ENCODE measurements at regions not wholly inside any gene's neighbourhood (a gene's known extent, or its start where the extent isn't known, plus 50 kb on each side); places are given as distances from the start of the nearest gene placed in this dataset.
"Not testable (repeated sequence)": the region's sequence is repeated elsewhere in the genome, so short reads cannot be mapped to it uniquely, and the experiment has no call there.

- DNase-seq, result no peak
Observed at GRCh38 chr6:74256781-74257180, 560.8 kb downstream of the CD109 start.

GRCh38 chr6:74256381-74256780 is 560.4 kb downstream of the CD109 start:
- no peak for DNase-seq

- not testable (repeated sequence) for DNase-seq
Observed at GRCh38 chr6:74255007-74255406, 559.0 kb downstream of the CD109 start.

DNA sequence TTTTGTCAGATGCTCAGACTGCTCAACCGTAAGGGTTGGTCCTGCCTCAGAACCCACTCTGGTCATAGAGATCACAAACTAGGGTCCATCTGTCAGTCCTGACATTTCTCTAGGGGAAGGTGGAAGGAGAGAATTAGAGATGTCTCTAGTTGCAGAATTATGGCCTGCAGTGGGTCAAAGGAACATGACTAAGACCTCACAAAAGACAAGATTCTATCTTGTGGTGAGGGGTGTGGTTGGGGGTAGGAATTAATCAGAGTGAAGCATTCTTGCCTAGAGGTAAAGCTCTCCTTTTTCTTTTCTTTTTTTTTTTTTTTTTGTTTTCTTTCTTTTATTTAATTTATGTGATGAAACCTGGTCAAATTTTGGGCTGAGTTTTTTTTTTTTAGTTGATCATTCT is 558.1 kb downstream of the CD109 start:
- DNase-seq, result not testable (repeated sequence)

DNA sequence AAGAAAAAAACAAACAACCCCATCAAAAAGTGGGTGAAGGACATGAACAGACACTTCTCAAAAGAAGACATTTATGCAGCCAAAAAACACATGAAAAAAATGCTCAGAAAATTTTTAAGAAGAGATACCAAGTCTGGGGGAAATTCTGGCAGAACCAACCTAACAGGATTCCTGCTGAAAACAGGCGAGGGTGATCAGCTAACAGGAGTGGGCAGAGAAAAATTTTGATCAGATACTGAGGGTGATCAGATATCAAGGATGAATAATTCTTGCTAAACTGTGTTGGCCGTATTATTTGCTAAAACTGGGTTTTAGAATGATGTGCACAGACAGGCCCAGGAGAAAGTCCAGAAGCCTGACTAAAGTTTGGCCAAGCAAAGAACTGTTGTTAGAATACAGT is 557.3 kb downstream of the CD109 start:
- DNase-seq, result no peak

GRCh38 chr6:74250161-74250818 is 554.3 kb downstream of the CD109 start:
- no peak for DNase-seq

DNA sequence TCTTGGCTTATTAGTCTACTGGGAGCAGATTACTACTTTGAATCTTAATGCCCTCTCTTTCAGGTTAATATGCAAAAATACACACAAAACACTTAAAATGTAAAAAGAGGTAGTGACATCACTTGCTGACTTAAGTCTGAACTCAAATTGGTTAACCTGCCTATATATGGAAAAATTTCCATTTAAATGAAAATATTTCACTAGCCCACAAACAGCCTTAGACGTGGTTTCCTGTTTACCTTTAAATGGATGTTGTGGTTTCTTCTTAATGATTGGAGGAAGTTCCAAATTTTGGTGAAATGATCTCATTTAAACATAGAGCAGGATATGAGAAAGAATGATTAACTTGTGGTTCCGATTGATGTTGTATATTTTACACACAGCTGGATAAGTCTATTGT is 553.7 kb downstream of the CD109 start:
- no peak for DNase-seq

DNA sequence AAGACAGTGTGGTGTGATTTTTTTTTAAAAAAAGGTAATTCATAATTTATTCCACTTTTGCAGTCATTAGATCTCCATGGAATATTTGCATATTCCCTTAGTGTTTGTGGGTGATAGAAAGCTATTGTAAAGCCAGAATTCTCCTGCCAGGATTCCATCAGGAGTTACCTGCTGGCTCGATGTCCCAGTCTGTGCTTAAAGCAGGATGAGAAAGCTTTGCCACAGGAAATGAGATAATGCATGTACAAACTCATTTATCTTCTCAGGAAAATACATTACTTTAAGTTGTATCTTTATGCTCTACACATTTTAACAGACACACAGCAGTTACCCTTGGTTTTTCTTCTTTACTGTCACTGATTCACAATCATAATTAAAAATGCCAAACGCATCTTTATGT is 553.0 kb downstream of the CD109 start:
- DNase-seq, result no peak

DNA sequence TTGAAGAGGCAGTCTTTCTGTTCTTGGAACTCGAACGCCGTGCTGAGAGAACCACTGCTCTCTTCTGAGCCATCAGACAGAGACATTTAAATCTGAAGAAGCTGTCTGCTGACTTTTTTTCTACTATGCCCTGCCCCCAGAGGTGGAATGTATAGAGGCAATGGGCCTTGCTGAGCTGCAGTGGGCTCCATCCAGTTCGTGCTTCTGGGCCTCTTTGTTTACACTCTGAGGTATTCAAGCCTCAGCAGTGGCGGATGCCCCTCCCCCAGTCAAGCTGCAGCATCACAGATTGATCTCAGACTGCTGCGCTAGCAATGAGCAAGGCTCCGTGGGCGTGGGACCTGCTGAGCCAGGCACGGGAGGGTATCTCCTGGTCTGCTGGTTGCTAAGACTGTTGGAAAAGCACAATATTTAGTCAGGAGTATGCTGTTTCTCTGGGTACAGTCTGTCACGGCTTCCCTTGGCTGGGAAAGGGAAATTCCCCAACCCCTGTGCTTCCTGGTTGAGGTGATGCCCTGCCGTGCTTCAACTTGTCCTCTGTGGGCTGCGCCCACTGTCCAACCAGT is 526.8 kb downstream of the CD109 start:
- no peak for DNase-seq

DNA sequence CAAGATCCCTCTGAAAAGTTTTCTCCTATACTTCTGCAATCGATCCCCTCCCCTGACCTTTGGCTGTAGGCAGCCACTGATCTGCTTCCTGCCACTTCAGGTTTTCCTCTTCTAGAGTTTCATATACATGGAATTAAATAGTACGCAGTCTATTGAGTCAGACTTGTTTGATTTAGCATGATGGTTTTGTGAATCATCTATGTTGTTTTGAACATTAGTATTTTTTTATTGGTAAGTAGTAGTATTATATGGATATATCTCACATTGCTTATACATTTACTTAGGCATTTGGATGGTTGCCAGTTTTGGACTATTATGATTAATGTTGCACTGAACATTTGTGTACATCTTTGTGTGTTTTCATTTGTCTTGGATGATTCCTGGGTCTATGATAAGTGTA is 518.0 kb downstream of the CD109 start:
- DNase-seq, result no peak

- no peak for DNase-seq
Observed at GRCh38 chr6:74208239-74208638, 512.2 kb downstream of the CD109 start.

DNA sequence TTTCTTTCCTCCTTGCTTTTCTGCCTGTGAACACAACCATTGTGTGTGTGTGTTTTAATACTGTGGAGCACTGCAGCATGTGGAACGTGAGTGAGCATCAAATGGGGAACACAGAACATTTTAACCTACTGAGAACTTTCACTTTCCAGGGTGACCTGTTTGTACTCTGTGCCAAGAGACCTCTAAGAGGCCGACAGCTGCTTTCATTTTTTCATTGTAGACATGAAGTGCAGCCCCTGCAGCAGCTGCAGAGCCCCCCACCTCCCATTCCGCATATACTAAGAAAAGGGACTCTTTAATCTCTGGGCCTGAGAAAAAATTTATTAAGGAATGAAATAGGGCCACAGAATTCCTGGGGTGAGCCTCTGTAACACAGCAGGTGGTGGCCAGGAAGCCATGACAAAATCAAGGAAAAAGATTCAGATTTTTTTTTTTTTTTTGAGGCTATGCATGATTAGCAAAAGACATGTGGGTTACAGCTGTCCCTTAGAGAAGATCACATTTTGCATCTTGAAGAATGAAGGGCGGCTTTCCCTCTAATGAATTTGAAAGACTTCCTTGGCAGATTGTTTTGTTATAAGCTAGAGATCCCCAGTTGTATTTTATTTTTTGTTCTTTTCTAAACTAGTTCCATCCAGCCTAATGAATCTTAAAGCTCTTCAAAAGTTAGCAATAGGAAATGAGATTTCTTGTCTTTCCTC is 503.4 kb downstream of the CD109 start:
- DNase-seq, result no peak

DNA sequence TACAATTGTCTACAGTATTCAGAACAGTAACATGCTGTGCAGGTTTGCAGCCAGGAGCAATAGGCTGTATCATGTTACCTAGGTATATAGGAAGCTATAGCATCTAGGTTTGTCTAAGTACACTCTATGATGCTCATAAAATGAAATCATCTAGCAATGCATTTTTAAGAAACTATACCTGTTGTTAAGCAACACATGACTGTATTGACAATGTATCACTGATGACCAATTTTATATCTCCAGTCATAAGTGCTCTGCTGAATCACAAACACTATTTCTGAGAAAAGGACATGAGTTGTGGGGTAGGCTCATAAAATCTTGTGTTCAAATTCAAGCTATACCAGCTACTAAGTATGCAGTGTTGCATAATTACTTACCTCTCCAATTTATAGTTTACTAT is 501.3 kb downstream of the CD109 start:
- DNase-seq, result no peak

DNA sequence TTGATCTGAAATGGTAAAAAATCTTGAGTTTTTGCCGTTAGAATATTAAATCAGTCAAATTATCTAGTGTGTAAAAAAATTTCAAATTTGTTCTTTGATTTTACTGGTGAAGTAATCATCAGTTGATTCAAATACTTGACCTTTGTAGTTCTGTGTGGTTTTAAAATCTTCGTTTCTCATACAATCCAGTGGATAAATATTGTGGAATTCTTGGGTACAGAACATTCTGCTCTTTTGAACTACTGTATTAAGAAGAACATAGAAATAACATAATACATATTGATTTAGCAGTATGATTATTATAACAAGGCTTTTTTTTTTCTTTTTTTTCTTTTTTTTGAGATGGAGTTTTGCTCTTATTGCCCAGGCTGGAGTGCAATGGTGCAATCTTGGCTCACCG is 491.8 kb downstream of the CD109 start:
- DNase-seq, result no peak

DNA sequence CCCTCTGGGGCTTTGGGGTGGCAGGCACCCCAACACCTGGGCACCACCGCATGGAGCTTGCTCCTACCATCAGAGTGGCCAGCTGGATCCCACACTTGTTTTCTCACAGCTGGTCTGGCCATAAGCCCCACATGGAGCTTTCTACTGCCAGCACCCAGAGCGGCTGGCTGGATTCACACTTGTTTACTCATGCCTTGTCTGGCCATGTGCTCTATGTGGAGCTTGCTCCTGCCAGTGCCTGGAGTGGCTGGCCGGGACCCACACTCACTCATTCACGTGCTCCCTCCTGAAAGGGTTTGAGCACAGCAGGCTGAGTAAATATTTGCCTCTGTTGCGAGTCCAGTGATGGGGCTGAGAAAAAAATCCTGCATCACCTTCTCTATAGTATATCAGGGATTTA is 487.0 kb downstream of the CD109 start:
- no peak for DNase-seq

DNA sequence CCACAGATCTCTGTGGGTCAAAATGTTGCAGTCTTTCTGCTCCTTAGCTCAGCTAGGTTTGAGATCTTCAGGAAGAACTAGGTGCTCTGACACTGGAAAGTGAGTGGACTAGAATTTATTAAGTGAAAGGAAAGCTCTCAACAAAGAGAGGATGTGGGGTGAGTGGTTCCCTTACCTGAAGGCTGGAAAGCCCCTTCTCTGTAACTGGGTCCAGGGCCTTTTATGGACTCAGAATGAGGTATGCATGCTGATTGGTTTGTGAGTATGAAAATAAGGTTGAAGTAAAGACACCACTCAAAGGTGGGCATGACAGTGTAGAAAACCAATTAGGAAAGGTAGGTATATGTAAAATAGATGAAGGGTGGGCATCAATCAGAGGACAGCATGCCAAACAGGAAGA is 485.5 kb downstream of the CD109 start:
- DNase-seq, result no peak

DNA sequence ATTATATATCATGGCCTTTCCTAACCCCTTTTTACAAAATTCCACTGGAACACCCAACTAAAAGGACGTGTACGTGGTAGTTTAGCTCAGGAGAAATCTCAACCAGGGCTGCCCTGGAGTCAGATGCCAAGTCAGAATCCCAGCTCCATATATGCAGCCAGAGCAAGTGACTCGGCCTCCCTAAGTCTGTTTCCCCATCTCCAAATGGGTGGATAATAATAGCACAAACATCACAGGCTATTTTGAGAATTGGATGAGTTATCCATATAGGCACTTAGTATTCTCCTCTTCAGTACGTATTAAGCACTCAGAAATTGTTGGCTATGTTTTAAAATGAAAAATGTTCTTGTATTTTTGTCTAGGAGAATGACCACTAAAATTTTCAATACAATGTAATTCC is 481.5 kb downstream of the CD109 start:
- no peak for DNase-seq

DNA sequence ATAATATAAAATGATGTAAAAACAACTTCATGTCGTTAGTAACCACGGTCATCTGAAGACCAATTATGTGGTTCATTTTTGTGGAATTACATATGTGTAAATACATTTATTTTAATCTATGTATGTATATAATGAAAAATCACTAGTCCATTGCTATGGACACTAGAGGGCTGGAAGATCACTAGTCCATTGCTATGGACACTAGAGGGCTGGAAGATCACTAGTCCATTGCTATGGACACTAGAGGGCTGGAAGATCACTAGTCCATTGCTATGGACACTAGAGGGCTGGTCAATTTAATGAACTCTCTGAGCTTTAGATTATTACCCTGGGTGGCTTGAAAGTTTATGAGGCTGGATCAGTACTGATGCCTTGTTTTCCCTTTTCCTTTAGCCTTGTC is 474.5 kb downstream of the CD109 start:
- not testable (repeated sequence) for DNase-seq

GRCh38 chr6:74170118-74170517 is 474.1 kb downstream of the CD109 start:
- no peak for DNase-seq

GRCh38 chr6:74167976-74168375 is 472.0 kb downstream of the CD109 start:
- no peak for DNase-seq

DNA sequence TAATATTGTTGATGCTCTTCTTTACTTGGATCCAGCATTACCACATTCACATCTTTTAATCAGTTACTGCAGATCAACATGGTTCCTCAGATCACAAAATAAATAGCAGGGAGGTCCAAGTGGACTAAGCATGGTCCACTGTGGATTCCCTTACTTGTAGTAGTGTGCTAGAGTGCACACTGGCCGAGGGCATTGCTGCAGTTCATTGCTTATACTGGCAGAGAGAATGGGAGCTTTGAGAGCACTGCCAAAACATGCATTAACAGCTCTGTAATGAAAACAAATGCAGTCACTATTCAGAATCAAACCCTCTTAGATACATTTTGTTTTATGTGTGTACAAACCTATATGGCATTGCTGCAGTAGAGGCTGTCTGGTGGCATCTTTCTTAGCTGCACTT is 471.5 kb downstream of the CD109 start:
- DNase-seq, result no peak

GRCh38 chr6:74166849-74167248 is 470.8 kb downstream of the CD109 start:
- no peak for DNase-seq

DNA sequence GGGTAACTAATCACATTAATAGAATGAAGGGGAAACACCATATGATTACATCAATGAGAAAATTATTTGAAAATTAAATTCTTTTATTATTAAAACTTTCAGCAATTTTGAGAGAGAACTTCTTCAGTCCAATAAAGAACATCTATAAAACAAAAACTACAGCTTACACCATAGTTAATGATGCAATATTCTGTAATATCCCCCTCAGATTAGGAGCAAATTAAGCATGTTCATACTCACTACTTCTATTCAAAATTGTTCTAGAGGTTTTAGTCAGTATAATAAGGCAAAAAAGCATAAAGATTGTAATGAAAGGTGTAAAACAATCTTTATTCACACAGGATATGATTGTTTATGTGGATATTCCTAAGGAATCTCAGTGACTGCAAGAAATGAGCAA is 465.4 kb downstream of the CD109 start:
- DNase-seq, result no peak

DNA sequence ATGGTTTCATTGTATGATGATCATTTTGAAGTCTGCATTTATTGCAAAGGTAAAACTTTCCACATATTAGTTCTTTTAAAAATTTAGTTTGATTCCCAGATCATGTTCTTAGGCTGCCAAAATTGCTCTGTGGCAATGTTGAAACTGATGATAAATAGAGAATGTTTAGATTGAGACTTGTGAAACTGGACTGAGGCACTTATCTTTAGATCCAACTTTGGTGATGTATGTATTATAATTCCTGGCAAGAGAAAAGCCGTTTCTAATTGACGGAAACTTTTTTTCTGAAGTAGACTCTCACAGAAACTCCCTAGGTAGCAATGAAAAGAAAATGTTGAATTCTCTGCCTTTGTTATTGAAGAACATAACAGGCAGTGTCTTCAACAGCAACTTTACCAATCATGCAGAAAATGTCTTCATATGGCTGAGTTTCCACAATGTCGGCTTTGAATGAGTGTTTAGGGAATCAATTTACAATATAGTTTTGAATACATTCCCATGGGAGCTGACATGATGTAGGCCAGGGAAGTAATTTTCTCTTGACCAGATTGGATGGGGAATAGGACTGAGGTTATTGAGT is 456.2 kb downstream of the CD109 start:
- DNase-seq, result no peak
